GM12874 (cell line): ENCODE measurements at regions not wholly inside any gene's neighbourhood (a gene's known extent, or its start where the extent isn't known, plus 50 kb on each side); places are given as distances from the start of the nearest gene placed in this dataset.

Source experiments
- TF ChIP-seq, protein P1 (sequence below): IDR thresholded peaks from 2 replicates; pipeline ENCODE4 v1.5.1; 2011; ENCODE audit warnings: low read depth, mild to moderate bottlenecking, control low read depth, low read length, moderate library complexity; ENCODE audit not compliant: insufficient read depth

- TF ChIP-seq, protein P1, sequence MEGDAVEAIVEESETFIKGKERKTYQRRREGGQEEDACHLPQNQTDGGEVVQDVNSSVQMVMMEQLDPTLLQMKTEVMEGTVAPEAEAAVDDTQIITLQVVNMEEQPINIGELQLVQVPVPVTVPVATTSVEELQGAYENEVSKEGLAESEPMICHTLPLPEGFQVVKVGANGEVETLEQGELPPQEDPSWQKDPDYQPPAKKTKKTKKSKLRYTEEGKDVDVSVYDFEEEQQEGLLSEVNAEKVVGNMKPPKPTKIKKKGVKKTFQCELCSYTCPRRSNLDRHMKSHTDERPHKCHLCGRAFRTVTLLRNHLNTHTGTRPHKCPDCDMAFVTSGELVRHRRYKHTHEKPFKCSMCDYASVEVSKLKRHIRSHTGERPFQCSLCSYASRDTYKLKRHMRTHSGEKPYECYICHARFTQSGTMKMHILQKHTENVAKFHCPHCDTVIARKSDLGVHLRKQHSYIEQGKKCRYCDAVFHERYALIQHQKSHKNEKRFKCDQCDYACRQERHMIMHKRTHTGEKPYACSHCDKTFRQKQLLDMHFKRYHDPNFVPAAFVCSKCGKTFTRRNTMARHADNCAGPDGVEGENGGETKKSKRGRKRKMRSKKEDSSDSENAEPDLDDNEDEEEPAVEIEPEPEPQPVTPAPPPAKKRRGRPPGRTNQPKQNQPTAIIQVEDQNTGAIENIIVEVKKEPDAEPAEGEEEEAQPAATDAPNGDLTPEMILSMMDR, result no peak
Observed at GRCh38 chr7:116438267-116438666, 61.3 kb upstream of the CAV2 start.

- TF ChIP-seq, protein P1, result no peak
Observed at GRCh38 chr7:116439005-116439404, 60.5 kb upstream of the CAV2 start.

GRCh38 chr7:116439841-116440549 is 59.5 kb upstream of the CAV2 start:
- TF ChIP-seq, protein P1, result no peak

DNA sequence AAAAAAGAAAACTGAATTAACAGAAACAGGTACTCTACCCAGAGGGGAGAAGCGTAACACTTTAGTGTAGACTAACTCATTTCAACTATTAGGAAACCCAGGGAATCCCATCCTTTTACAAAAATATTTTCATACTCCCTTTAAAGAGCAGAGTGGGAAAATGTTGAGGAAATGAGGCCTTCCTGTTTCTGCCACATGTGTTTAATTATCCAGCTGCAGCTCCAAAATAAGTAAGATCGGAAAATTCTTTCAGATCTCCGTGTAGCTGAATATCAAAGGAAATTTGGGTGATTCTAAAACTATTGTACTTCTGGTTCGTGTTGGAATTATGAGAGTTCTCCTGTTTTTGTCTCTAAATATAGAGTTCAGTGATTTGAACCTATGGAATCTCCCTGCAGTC is 58.0 kb upstream of the CAV2 start:
- TF ChIP-seq, protein P1, result no peak

DNA sequence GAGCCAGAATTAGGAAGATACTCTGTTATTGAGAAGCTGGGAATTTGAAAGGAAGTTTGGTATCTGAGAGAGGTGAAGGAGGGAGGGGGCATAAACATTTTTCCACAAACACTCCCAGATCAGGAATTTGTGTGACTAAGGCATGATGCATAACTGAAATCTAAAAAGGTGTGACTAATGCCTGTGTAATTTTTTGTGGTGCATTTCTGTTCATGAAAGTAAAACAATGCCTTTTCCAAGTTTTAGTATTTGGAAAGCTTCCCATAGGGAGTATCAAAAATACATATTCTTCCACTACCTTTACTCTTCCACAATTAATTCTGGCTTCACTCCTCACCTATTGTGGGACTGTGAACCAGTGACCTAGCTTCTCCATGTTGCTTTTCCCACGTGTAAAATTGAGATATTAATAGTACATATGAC is 56.4 kb upstream of the CAV2 start:
- TF ChIP-seq, protein P1, result no peak

DNA sequence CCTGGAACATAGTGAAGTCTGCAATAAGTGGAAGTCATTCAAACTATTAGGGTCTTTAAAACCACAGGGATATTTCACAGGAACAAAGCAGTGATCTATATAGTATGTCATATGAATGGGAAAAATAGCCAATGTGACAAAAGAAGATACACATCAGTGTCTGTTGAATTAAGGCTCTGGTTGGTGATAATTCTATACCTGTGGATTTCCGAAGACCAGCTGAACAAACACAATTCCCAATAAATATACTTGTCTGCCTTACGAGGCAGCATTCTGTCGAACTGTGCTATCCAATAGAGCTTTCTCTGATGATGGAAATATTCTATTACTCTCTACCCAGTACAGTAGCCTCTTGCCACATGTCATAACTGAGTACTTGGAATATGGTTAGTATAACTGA is 55.9 kb upstream of the CAV2 start:
- TF ChIP-seq, protein P1, result no peak

- TF ChIP-seq, protein P1, result no peak
Observed at GRCh38 chr7:116445447-116446211, 53.9 kb upstream of the CAV2 start.
